Upper lobe of right lung (tissue), 1 donor: ENCODE measurements at regions not wholly inside any gene's neighbourhood (a gene's known extent, or its start where the extent isn't known, plus 50 kb on each side); places are given as distances from the start of the nearest gene placed in this dataset.

Experiments used
- ATAC-seq: fragments of 200-7000 bp; cut with Tn5 transposase; one replicate; pipeline ENCODE4 v1.9.1; 2020; ENCODE audit warnings: mild to moderate bottlenecking, moderate library complexity
- DNase-seq: peaks from one replicate; pipeline ENCODE4 v3.0.0-alpha.2; 2020
- H3K27ac ChIP-seq: fragments of 200-600 bp; one replicate; pipeline ENCODE4 v1.8.0; 2022
- H3K27me3 ChIP-seq: fragments of 200-600 bp; one replicate; pipeline ENCODE4 v1.8.0; 2022; ENCODE audit warnings: mild to moderate bottlenecking
- H3K36me3 ChIP-seq: fragments of 200-600 bp; one replicate; pipeline ENCODE4 v1.8.0; 2022
- H3K4me1 ChIP-seq: fragments of 200-600 bp; one replicate; pipeline ENCODE4 v1.8.0; 2022
- H3K4me3 ChIP-seq: fragments of 200-600 bp; one replicate; pipeline ENCODE4 v1.8.0; 2022; ENCODE audit warnings: mild to moderate bottlenecking
- H3K9me3 ChIP-seq: fragments of 200-600 bp; one replicate; pipeline ENCODE4 v1.8.0; 2022
- intact Hi-C: fragments of 100-400 bp; cut with DNase I; formaldehyde crosslinking; loops from one replicate; pipeline ENCODE4 v1.11.0; 2022
- TF ChIP-seq, protein P1 (sequence below): fragments of 200-600 bp; IDR thresholded peaks from one replicate; pipeline ENCODE4 v1.8.0; 2022; ENCODE audit warnings: antibody characterized with exemption
- donor health status: DM: no; HTN: yes; CAD: no; lungs with severe emphysema.

DNA sequence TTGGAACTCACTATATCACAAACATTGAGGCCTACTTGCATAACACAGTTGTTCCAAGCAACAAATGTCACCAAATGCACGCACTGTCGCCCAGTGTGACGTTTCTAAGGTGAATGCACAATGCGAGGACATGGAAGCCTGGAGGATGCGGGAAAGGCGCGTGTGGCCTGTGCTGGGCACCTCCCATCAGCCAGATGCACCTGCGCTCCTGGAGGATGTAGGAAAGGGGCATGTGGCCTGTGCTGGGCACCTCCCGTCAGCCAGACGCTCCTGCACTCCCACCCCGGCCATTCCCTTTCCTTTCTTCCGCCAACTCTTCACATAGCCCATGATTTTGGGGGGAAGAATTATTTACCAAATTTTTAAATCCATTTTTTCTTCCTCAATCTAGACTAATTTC, 202.4 kb upstream of the SOX1 start:
- no peak for DNase-seq
- peaks cover 3% of the 10 kb centered on the region for H3K27me3 ChIP-seq
- no peaks in the 10 kb centered on the region for H3K4me1 ChIP-seq
- H3K9me3 ChIP-seq = no peaks in the 10 kb centered on the region
- TF ChIP-seq, protein P1, sequence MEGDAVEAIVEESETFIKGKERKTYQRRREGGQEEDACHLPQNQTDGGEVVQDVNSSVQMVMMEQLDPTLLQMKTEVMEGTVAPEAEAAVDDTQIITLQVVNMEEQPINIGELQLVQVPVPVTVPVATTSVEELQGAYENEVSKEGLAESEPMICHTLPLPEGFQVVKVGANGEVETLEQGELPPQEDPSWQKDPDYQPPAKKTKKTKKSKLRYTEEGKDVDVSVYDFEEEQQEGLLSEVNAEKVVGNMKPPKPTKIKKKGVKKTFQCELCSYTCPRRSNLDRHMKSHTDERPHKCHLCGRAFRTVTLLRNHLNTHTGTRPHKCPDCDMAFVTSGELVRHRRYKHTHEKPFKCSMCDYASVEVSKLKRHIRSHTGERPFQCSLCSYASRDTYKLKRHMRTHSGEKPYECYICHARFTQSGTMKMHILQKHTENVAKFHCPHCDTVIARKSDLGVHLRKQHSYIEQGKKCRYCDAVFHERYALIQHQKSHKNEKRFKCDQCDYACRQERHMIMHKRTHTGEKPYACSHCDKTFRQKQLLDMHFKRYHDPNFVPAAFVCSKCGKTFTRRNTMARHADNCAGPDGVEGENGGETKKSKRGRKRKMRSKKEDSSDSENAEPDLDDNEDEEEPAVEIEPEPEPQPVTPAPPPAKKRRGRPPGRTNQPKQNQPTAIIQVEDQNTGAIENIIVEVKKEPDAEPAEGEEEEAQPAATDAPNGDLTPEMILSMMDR = no peak
- no peak for ATAC-seq
- intact Hi-C loops = no loop called here
- H3K36me3 ChIP-seq = no peaks in the 10 kb centered on the region
- H3K4me3 ChIP-seq = no peak overlapping the region
- H3K27ac ChIP-seq = no peak overlapping the region

DNA sequence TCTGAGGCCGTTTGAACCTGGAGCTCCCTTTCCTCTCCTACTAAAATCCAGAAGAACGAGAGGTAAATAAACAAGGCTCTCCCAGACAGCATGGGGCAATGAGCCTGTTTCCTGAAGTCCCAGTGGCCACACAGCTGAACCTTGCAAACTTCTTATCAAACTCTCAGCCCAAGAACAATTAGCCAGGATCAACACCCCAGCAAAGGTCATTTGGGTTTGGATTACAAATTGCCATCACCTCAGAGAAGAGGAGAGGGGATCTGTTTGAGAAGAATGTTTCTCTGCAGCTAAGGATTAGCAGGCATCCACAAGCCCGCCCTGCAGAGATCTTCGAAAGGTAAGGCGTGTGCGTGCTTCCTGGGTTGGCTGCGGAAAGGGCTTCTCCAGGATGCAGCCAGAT, 201.9 kb upstream of the SOX1 start:
- H3K4me3 ChIP-seq = no peak overlapping the region
- H3K4me1 ChIP-seq = no peaks in the 10 kb centered on the region
- no peaks in the 10 kb centered on the region for H3K9me3 ChIP-seq
- ATAC-seq (no peak), DNase-seq (no peak)
- peaks cover 4% of the 10 kb centered on the region for H3K27me3 ChIP-seq
- H3K36me3 ChIP-seq = no peaks in the 10 kb centered on the region
- no peak overlapping the region for H3K27ac ChIP-seq
- intact Hi-C loops = no loop called here
- TF ChIP-seq, protein P1 = no peak

DNA sequence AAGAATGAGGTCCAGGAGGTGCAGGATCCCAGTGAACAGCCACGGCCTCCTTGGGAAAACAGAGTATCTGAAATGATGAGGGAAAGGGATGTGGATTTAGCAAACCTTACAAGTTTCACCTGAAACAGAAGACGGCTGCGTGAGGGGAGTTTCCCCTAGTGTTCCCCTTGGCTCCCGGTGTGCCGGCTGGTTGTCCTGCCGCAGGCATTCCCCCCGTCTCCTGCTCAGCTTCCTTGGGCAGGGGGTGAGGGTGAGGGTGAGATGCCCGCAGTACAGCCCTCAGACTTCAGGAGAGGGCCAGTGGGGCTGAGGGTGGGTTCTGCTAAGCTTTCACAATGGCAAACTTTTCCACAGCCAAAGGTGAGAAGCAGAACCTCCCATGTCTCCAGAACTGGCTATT, 201.1 kb upstream of the SOX1 start:
- peaks cover 4% of the 10 kb centered on the region for H3K27me3 ChIP-seq
- TF ChIP-seq, protein P1 = no peak
- H3K4me1 ChIP-seq = no peaks in the 10 kb centered on the region
- no peak overlapping the region for H3K27ac ChIP-seq
- ATAC-seq = no peak
- no peak overlapping the region for H3K4me3 ChIP-seq
- intact Hi-C loops = no loop called here
- no peak for DNase-seq
- H3K9me3 ChIP-seq = no peaks in the 10 kb centered on the region
- H3K36me3 ChIP-seq = no peaks in the 10 kb centered on the region

DNA sequence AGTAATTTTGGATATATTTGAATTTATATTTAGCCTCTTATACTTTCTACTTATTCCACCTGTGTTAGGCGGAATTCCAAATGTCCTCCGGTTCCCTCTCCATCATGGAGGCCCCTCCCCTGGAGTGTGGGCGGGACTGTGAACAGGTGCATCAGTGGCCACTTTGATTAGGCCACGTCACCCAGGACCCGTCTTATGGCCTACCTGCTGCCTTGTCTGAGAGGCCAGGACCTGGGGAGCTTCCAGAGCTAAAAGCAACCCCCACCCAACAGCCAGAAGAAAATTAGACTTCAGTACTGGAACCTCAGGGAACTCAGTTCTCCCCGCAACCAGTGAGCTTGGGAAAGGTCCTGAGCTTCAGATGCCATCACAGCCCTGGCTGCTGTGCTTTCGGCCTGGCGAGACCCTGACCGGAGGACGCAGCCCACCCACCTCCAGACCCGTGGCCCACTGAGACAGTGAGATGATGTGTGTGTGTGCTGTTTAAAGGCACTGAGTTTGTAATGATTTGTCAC, 200.2 kb upstream of the SOX1 start:
- no peak for DNase-seq
- Histone ChIP-seq H3K36me3 (no peaks in the 10 kb centered on the region), H3K27ac (no peak overlapping the region), H3K4me1 (no peaks in the 10 kb centered on the region), H3K4me3 (no peak overlapping the region), H3K9me3 (no peaks in the 10 kb centered on the region), H3K27me3 (peaks cover 4% of the 10 kb centered on the region)
- ATAC-seq = no peak
- intact Hi-C loops = no loop called here
- TF ChIP-seq, protein P1 = no peak

DNA sequence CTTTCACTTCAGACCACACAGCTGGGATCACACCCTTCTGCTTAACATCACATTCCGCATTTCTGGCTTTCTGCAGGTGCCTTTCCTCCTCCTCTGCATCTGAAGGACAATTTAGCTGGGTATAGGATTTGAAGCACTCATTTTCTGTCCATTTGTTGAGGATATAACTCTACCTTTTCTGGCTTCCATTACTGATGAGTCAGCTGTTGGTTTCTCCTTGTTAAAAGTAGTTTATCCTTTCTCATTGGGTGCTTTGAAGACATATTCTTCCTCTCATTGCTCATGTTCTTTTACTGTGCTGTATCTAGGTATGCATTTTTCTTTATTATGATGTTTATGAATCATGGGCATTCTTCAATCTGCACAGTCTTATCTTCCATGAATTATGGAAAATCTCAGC, 199.3 kb upstream of the SOX1 start:
- no peaks in the 10 kb centered on the region for H3K36me3 ChIP-seq
- ATAC-seq (no peak), DNase-seq (no peak)
- intact Hi-C loops = no loop called here
- TF ChIP-seq, protein P1 = no peak
- no peaks in the 10 kb centered on the region for H3K4me1 ChIP-seq
- peaks cover 4% of the 10 kb centered on the region for H3K27me3 ChIP-seq
- no peak overlapping the region for H3K4me3 ChIP-seq
- no peak overlapping the region for H3K27ac ChIP-seq
- H3K9me3 ChIP-seq = no peaks in the 10 kb centered on the region

DNA sequence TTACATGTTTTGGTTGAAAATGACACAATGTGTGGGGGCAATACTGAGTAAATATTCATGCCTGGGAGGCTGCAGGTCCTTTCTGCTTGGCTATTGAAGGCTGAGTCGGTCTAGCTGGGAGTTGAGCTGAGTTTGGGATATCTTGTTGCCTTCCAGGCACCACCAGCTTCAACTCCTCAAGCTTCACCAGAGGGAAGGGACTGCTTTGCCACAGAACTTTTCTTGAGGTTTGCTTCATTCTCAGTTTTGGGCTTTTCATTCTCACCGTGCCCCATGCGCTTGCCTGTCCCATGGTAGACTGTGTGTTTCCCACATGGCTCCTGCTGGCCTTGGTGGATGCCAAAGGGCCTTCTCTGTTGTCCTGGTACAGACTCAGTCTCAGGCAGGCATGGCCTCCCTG, 198.2 kb upstream of the SOX1 start:
- no peaks in the 10 kb centered on the region for H3K36me3 ChIP-seq
- intact Hi-C loops = no loop called here
- ATAC-seq (no peak), DNase-seq (no peak)
- H3K4me3 ChIP-seq = no peak overlapping the region
- no peaks in the 10 kb centered on the region for H3K9me3 ChIP-seq
- TF ChIP-seq, protein P1 = no peak
- H3K27ac ChIP-seq = no peak overlapping the region
- peaks cover 4% of the 10 kb centered on the region for H3K27me3 ChIP-seq
- H3K4me1 ChIP-seq = no peaks in the 10 kb centered on the region
